ENCODE measurements at regions not wholly inside any gene's neighbourhood (a gene's known extent, or its start where the extent isn't known, plus 50 kb on each side); places are given as distances from the start of the nearest gene placed in this dataset.
"Not testable (repeated sequence)": the region's sequence is repeated elsewhere in the genome, so short reads cannot be mapped to it uniquely, and the experiment has no call there.

- not testable (repeated sequence) for H3K9me3 ChIP-seq (ENCODE audit: insufficient read depth, low read length); H3K36me3 ChIP-seq (replicated peaks; ENCODE audit: low read depth, low read length); H2AFZ ChIP-seq (ENCODE audit: low read depth, low read length); H3K27ac ChIP-seq (ENCODE audit: low read length); H3K4me2 ChIP-seq (ENCODE audit: low read length); H3K79me2 ChIP-seq (ENCODE audit: low read length); H3K4me3 ChIP-seq (ENCODE audit: low read length); H3K27me3 ChIP-seq (ENCODE audit: low read depth, low read length); H3K9ac ChIP-seq (ENCODE audit: low read length); H3K4me1 ChIP-seq (ENCODE audit: low read length); H4K20me1 ChIP-seq (ENCODE audit: insufficient read depth, low read length)
Observed at GRCh38 chr1:220475608-220476007, 52.3 kb upstream of the MARK1 start.

GRCh38 chr1:220475141-220475540, 52.8 kb upstream of the MARK1 start:
- H2AFZ ChIP-seq (ENCODE audit: low read depth, low read length); H3K4me1 ChIP-seq (ENCODE audit: low read length); H3K79me2 ChIP-seq (ENCODE audit: low read length); H3K4me2 ChIP-seq (ENCODE audit: low read length); H3K9ac ChIP-seq (ENCODE audit: low read length); H3K36me3 ChIP-seq (replicated peaks; ENCODE audit: low read depth, low read length); H3K27me3 ChIP-seq (ENCODE audit: low read depth, low read length); H4K20me1 ChIP-seq (ENCODE audit: insufficient read depth, low read length); H3K4me3 ChIP-seq (ENCODE audit: low read length); H3K27ac ChIP-seq (ENCODE audit: low read length); H3K9me3 ChIP-seq (ENCODE audit: insufficient read depth, low read length): not testable (repeated sequence)

- Histone ChIP-seq H3K4me2 (ENCODE audit: low read length) (no peak overlapping the region), H2AFZ (ENCODE audit: low read depth, low read length) (no peak overlapping the region), H3K36me3 (replicated peaks; ENCODE audit: low read depth, low read length) (no peaks in the 10 kb centered on the region), H3K27me3 (ENCODE audit: low read depth, low read length) (no peaks in the 10 kb centered on the region), H3K4me1 (ENCODE audit: low read length) (no peaks in the 10 kb centered on the region), H3K9me3 (ENCODE audit: insufficient read depth, low read length) (no peaks in the 10 kb centered on the region), H3K4me3 (ENCODE audit: low read length) (no peak overlapping the region), H3K27ac (ENCODE audit: low read length) (no peak overlapping the region), H3K9ac (ENCODE audit: low read length) (no peak overlapping the region), H4K20me1 (ENCODE audit: insufficient read depth, low read length) (no peaks in the 10 kb centered on the region), H3K79me2 (ENCODE audit: low read length) (no peaks in the 10 kb centered on the region)
- TF ChIP-seq, protein P1, sequence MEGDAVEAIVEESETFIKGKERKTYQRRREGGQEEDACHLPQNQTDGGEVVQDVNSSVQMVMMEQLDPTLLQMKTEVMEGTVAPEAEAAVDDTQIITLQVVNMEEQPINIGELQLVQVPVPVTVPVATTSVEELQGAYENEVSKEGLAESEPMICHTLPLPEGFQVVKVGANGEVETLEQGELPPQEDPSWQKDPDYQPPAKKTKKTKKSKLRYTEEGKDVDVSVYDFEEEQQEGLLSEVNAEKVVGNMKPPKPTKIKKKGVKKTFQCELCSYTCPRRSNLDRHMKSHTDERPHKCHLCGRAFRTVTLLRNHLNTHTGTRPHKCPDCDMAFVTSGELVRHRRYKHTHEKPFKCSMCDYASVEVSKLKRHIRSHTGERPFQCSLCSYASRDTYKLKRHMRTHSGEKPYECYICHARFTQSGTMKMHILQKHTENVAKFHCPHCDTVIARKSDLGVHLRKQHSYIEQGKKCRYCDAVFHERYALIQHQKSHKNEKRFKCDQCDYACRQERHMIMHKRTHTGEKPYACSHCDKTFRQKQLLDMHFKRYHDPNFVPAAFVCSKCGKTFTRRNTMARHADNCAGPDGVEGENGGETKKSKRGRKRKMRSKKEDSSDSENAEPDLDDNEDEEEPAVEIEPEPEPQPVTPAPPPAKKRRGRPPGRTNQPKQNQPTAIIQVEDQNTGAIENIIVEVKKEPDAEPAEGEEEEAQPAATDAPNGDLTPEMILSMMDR (IDR thresholded peaks at IDR 0.05; ENCODE audit: low read depth, low read length), result no peak
- no peak for TF ChIP-seq EZH2phosphoT487 (IDR thresholded peaks at IDR 0.05; ENCODE audit: low read depth)
Observed at GRCh38 chr1:220473440-220473839, 54.5 kb upstream of the MARK1 start.

DNA sequence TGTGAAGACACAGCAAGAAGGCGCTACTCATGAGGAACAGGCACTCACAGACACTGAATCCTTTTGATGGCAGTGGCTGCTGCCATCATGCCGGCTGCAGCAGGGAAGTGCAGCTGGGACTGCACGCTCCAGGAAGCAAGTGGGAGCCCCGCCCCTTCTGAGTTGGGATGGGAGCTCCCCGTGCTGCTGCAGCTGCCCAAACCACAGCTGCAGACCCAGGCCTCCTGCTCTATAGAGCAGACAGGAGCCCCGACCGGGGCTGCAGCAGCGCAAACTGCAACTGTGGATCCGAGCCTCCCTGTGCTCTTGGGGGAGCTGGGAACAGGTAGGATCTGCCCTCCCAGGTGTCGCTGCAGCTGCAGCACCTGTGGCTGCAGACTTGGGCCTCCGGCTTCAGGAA, 65.2 kb upstream of the MARK1 start:
- Histone ChIP-seq H3K4me2 (ENCODE audit: low read length) (peak overlapping the region; percentile 49), H3K9me3 (ENCODE audit: insufficient read depth, low read length) (no peaks in the 10 kb centered on the region; the same call in 1 of the 2 replicates), H3K79me2 (ENCODE audit: low read length) (no peaks in the 10 kb centered on the region), H4K20me1 (ENCODE audit: insufficient read depth, low read length) (no peaks in the 10 kb centered on the region), H3K4me3 (ENCODE audit: low read length) (peak overlapping the region; percentile 58), H2AFZ (ENCODE audit: low read depth, low read length) (0 out of 2 replicates have a peak overlapping the region, but pooled peaks have one; percentile 7), H3K4me1 (ENCODE audit: low read length) (peaks cover 12% of the 10 kb centered on the region), H3K9ac (ENCODE audit: low read length) (no peak overlapping the region), H3K27me3 (ENCODE audit: low read depth, low read length) (no peaks in the 10 kb centered on the region), H3K27ac (ENCODE audit: low read length) (no peak overlapping the region), H3K36me3 (replicated peaks; ENCODE audit: low read depth, low read length) (no peaks in the 10 kb centered on the region)
- no peak for TF ChIP-seq EZH2phosphoT487 (IDR thresholded peaks at IDR 0.05; ENCODE audit: low read depth)
- TF ChIP-seq, protein P1 (IDR thresholded peaks at IDR 0.05; ENCODE audit: low read depth, low read length), result peak; percentile 33

DNA sequence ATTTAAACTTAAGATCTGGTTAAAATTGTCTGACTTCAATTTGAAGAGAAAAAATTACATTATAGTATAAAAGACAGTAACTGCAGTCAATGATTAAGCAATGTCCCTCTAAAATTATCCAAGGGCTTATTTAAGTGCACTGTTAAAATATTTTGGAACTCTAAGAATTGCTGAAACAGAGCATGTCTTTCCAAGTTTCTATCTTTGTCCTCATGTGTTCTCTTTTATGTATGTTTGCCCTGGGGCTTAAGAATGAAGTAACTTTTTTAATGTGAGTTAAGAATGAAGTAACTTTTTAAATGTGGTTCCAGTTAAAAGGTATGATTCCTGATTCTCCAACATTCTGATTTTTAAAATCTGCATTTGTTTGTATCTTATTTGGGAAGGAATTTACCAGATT, 69.0 kb upstream of the MARK1 start:
- Histone ChIP-seq H3K27me3 (ENCODE audit: low read depth, low read length) (no peaks in the 10 kb centered on the region), H3K4me2 (ENCODE audit: low read length) (no peak overlapping the region), H3K4me1 (ENCODE audit: low read length) (peaks cover 12% of the 10 kb centered on the region), H3K9me3 (ENCODE audit: insufficient read depth, low read length) (no peaks in the 10 kb centered on the region), H4K20me1 (ENCODE audit: insufficient read depth, low read length) (no peaks in the 10 kb centered on the region), H3K4me3 (ENCODE audit: low read length) (no peak overlapping the region), H3K9ac (ENCODE audit: low read length) (no peak overlapping the region), H2AFZ (ENCODE audit: low read depth, low read length) (no peak overlapping the region), H3K36me3 (replicated peaks; ENCODE audit: low read depth, low read length) (no peaks in the 10 kb centered on the region), H3K79me2 (ENCODE audit: low read length) (no peaks in the 10 kb centered on the region), H3K27ac (ENCODE audit: low read length) (no peak overlapping the region)
- TF ChIP-seq EZH2phosphoT487 (IDR thresholded peaks at IDR 0.05; ENCODE audit: low read depth), result no peak
- TF ChIP-seq, protein P1 (IDR thresholded peaks at IDR 0.05; ENCODE audit: low read depth, low read length), result no peak

Data from OCI-LY3 (cell line).